Urinary bladder (tissue), 3 donors: ENCODE measurements at regions not wholly inside any gene's neighbourhood (a gene's known extent, or its start where the extent isn't known, plus 50 kb on each side); places are given as distances from the start of the nearest gene placed in this dataset.

Source experiments
- DNase-seq: peaks from one replicate; pipeline ENCODE4 v3.0.0-alpha.2; 2015; ENCODE audit errors: extremely low spot score
- H3K27ac ChIP-seq: one replicate; pipeline ENCODE4 v1.5.1; 2013; ENCODE audit warnings: low read depth, mild to moderate bottlenecking, moderate library complexity
- H3K36me3 ChIP-seq: one replicate; pipeline ENCODE4 v1.6.1; 2013; ENCODE audit warnings: mild to moderate bottlenecking, moderate library complexity; ENCODE audit not compliant: insufficient read depth
- H3K4me1 ChIP-seq: one replicate; pipeline ENCODE4 v1.6.1; 2013; ENCODE audit warnings: mild to moderate bottlenecking, moderate library complexity; ENCODE audit not compliant: insufficient read depth
- H3K4me3 ChIP-seq: one replicate; pipeline ENCODE4 v1.5.1; 2013; ENCODE audit warnings: low read depth, low read length
- WGBS: extraction: QIAGEN DNeasy Blood & Tissue Kit; methylation state at CpG from one replicate; pipeline ENCODE4 v1.1.7; 2013; 5-methylcytosine and 5-hydroxymethylcytosine counted together
- donor health status: healthy with polysubstance abuse.
- donor health status: healthy.

- H3K4me3 ChIP-seq, result no peak overlapping the region
- WGBS, result 88% methylated on average over 3 of the region's 3 CpGs
Observed at GRCh38 chr16:74199842-74200124, 96.8 kb upstream of the PSMD7 start.

DNA sequence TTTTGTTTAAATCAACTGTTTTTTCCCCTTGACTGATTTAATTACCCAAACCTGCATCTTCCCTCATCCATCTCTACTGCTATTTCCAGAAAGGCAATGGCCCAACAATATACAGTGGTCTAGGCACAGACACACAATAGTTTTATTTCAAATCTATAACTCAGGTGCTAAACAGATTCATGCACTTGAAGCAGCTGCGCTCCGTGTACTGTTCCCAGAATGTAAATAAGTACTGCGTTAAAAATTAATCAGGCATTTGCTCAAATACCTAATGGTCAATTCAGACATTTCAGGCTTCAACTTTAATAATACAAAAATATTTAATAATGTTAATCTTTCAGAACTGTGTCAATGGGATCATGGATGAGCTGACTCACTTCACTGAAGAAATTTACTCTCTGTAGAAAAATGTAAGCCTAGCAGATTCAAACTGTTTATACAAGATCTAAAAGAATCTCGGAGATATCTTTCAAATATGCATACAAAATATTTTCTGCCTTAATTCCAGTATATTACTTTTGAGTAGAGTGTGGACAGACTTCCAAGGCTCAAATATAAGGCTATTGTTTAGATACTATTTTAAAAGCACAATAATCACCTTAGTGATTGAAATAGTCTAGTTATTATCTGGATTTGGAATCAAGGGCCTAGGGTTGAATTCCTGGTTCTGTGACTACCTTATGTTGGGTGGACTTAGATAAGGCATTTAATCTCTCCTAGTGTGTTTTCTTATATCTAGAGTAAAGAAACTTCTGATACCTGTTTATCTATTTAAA lies 97.4 kb upstream of the PSMD7 start:
- no peak overlapping the region for H3K4me3 ChIP-seq
- no peaks in the 10 kb centered on the region for H3K36me3 ChIP-seq
- H3K27ac ChIP-seq, result no peak overlapping the region
- 54% methylated on average over 4 of the region's 4 CpGs for WGBS
- DNase-seq, result no peak
- H3K4me1 ChIP-seq, result no peaks in the 10 kb centered on the region

More at GRCh38 chr16:74199842-74200124, 96.8 kb upstream of the PSMD7 start:
- Histone ChIP-seq H3K27ac (no peak overlapping the region), H3K36me3 (no peaks in the 10 kb centered on the region), H3K4me1 (no peaks in the 10 kb centered on the region)
- no peak for DNase-seq

DNA sequence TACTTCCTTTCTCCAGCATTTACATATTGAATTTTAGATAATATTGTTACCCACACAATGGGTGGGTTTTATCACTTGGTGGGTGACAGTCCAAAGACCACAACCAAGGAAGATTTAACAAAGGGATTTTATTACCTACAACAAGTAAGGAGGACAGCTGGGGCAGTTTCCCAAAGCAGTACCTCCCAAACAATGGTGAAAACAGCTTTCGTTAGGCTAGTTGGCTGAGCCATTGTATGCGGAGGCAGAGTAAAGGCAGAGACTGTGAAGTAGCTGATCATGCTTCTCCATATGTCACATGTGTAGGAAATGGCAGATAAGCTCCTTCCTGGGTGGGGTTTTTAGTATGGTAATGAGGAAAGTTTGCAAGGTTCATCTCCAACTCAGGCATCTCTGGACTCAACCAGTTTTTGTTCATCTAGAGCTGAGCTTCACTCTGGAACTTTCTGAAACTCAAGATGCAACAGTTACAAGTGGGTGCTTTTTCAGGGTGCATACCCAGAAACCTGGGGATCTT lies 104.3 kb upstream of the PSMD7 start:
- no peak for DNase-seq
- WGBS, result 90% methylated on average over 2 of the region's 2 CpGs

GRCh38 chr16:74190292-74190691 lies 106.3 kb upstream of the PSMD7 start:
- no peak for DNase-seq
- no peak overlapping the region for H3K27ac ChIP-seq
- no peaks in the 10 kb centered on the region for H3K36me3 ChIP-seq
- H3K4me1 ChIP-seq, result no peaks in the 10 kb centered on the region
- H3K4me3 ChIP-seq, result no peak overlapping the region

More for the DNA sequence above, 104.3 kb upstream of the PSMD7 start:
- Histone ChIP-seq H3K27ac (no peak overlapping the region), H3K4me1 (no peaks in the 10 kb centered on the region), H3K36me3 (no peaks in the 10 kb centered on the region), H3K4me3 (no peak overlapping the region)

GRCh38 chr16:74188856-74189255 lies 107.8 kb upstream of the PSMD7 start:
- Histone ChIP-seq H3K4me1 (no peaks in the 10 kb centered on the region), H3K27ac (no peak overlapping the region), H3K4me3 (no peak overlapping the region), H3K36me3 (no peaks in the 10 kb centered on the region)
- DNase-seq, result no peak
- WGBS, result 89% methylated on average over 4 of the region's 4 CpGs

DNA sequence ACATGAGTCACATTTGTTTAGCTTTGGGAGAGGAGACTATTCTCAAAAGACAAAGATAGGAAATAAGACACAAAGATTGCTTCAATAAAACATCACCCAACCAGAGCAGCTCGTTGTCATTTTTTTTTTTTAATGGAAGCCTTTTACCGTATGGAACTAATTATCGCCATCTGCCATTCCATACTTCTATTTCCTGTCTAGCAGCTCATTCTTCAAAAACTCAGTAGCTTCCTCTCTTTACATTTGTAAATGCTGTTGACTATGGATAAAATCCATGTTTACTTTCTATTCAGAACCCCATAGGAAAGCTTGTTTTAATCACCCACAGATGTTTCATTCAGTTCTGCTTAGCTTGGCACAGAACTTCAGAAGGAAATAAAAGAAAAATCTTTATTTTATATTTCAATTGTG lies 110.0 kb upstream of the PSMD7 start:
- Histone ChIP-seq H3K27ac (no peak overlapping the region), H3K4me1 (no peaks in the 10 kb centered on the region), H3K4me3 (no peak overlapping the region), H3K36me3 (no peaks in the 10 kb centered on the region)
- 35% methylated on average over 3 of the region's 3 CpGs for WGBS
- DNase-seq, result peak; percentile 21

DNA sequence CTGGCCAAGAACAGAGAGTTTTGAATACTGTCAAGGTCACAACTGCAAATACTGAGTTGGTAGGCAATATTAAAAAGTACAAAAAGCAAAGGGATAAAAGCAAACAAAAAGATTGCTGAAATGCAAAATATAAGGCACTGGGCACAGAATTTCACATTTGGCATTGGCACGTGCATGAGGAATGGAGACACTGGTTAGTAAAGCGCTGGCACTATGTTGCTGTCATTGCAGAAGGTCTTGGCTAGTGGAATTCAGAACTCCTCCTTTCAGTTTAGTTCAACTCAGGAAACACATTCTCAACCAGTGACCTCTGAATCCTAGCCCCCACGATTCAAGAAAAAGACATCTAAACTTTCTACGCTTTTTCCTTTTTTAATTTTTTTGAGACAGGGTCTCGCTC lies 111.8 kb upstream of the PSMD7 start:
- Histone ChIP-seq H3K36me3 (no peaks in the 10 kb centered on the region), H3K4me3 (no peak overlapping the region), H3K27ac (no peak overlapping the region), H3K4me1 (no peaks in the 10 kb centered on the region)
- no peak for DNase-seq
- 93% methylated on average over 5 of the region's 5 CpGs for WGBS

- H3K4me1 ChIP-seq, result no peaks in the 10 kb centered on the region
- no peaks in the 10 kb centered on the region for H3K36me3 ChIP-seq
- no peak overlapping the region for H3K27ac ChIP-seq
- WGBS, result 95% methylated on average over 4 of the region's 4 CpGs
- DNase-seq, result no peak
- no peak overlapping the region for H3K4me3 ChIP-seq
Observed at GRCh38 chr16:74183601-74184360, 112.8 kb upstream of the PSMD7 start.

DNA sequence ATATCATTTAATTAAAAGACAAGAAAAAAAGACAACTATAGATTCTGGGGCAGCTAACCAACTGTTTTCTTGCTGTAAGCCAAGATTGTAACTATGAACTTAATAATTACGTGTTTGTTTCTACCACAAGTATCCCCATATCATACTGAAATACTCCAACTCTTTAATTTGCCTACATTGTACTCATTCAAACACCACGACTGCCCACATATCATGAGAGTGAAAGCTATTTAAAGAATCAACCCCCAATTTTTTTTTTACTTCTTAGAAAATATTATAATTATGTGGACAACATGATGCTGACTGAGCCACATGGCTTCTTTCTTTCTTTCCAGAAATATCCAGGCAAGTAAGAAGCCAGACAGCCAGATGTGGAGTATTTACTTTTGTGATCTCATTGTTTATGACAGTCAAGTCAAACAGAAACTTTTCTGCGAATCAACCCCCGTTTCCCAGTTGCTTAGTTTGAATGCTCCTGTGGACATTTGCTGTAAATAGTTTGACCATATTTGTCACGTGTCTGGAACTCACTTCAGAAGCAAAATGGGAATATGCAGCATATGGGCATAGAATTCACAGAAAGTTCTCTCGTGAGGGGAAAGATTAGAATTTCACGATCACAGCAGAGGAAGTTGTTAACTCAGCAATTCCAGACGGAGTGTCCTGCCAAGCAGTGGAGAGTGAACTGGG lies 126.8 kb upstream of the PSMD7 start:
- Histone ChIP-seq H3K4me1 (no peaks in the 10 kb centered on the region), H3K27ac (no peak overlapping the region), H3K4me3 (peak overlapping the region; percentile 10), H3K36me3 (no peaks in the 10 kb centered on the region)
- WGBS, result 11% methylated on average over 8 of the region's 8 CpGs
- peak; percentile 51 for DNase-seq

DNA sequence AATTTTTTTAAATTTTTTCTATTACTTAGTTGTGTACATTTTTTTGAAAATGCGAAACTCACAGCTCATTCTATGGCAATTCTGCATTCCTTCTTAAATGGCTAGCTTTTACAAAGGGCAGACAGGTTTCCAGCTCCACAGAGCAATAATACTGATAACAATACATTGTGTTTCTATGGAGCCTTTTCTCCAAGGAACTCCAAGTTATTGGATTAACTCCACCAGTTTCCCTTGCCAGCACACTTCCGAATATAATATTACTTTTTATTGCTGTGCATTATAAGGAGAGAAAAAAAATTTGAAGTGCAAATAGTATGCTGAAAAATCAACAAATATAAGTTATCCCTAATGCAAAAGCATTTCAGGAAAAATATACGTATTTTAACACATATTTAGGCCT lies 127.5 kb upstream of the PSMD7 start:
- no peak overlapping the region for H3K4me3 ChIP-seq

GRCh38 chr16:74168445-74168844 lies 128.2 kb upstream of the PSMD7 start:
- no peak overlapping the region for H3K4me3 ChIP-seq
- no peak overlapping the region for H3K27ac ChIP-seq
- H3K36me3 ChIP-seq, result no peaks in the 10 kb centered on the region
- WGBS, result 96% methylated on average over 1 of the region's 1 CpG
- H3K4me1 ChIP-seq, result no peaks in the 10 kb centered on the region
- no peak for DNase-seq

More for the DNA sequence above, 127.5 kb upstream of the PSMD7 start:
- H3K4me1 ChIP-seq, result no peaks in the 10 kb centered on the region
- no peak overlapping the region for H3K27ac ChIP-seq
- no peak for DNase-seq
- no peaks in the 10 kb centered on the region for H3K36me3 ChIP-seq
- 55% methylated on average over 3 of the region's 3 CpGs for WGBS

DNA sequence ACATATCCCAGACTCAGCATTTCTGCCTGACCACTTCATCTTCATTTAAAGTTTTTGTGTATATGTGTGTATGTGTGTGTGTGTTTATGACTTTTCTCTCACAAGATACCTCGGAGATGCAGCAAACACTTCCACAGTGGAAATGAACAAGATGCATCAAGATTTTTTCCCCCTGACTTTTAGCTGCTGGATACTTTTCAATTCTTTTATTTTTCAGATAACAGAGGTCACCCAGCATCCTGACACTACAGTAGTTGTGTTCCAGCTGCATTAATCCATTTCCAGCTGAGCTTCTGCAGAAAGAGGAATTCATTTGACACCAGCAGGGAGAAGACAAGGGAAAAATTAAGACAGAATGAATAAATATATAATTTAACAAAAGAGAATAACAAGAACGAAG lies 130.2 kb upstream of the PSMD7 start:
- no peak overlapping the region for H3K4me3 ChIP-seq
- no peak overlapping the region for H3K27ac ChIP-seq
- WGBS, result 41% methylated on average over 2 of the region's 2 CpGs
- H3K36me3 ChIP-seq, result no peaks in the 10 kb centered on the region
- DNase-seq, result no peak
- no peaks in the 10 kb centered on the region for H3K4me1 ChIP-seq

DNA sequence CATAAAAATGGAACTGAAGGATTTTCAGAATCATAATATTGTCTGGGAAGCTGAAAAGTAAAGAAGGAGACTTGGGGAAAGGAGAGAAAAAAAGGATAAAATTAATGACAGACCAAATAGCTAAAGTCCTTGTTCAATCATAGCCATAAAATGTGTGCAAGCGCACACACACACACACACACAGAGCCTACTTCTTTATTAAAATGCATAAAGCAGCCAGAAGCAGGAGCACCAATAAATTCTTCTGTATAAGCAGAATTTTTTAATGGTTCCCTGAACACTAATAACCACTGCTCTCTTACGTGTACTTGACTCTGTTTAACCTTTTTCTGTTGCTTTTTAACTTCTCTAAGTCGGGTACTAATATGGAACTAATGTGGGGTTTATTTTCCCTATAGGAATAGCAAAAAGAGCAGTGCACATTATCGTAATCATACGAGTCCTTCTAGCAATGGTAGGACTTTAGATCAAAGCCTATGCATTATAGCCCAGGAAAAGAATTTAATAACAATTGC lies 131.0 kb upstream of the PSMD7 start:
- no peak overlapping the region for H3K27ac ChIP-seq
- DNase-seq, result no peak
- 64% methylated on average over 5 of the region's 5 CpGs for WGBS
- no peak overlapping the region for H3K4me3 ChIP-seq
- no peaks in the 10 kb centered on the region for H3K36me3 ChIP-seq
- H3K4me1 ChIP-seq, result no peaks in the 10 kb centered on the region
